ENCODE measurements at regions not wholly inside any gene's neighbourhood (a gene's known extent, or its start where the extent isn't known, plus 50 kb on each side); places are given as distances from the start of the nearest gene placed in this dataset.

DNA sequence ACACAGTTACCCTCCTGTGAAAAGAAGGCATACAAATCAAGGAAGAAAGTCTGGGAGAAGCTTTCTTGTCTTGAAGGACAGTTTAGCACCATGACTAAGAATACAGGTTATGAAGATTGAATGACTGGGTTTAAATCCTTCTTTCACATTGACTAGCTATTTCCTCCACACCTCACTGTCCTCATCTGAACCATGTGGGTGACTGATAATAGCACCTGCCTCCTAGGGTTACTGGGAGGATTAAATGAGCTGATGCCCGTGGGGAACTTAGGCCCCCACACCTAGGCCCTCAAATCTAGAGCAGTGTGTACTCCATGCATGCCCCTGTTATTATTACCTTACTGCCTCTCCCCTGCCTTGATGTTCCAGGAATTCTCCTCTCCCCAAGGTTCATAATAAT lies 202.9 kb downstream of the FBXO15 start:
- TF ChIP-seq, protein P1, sequence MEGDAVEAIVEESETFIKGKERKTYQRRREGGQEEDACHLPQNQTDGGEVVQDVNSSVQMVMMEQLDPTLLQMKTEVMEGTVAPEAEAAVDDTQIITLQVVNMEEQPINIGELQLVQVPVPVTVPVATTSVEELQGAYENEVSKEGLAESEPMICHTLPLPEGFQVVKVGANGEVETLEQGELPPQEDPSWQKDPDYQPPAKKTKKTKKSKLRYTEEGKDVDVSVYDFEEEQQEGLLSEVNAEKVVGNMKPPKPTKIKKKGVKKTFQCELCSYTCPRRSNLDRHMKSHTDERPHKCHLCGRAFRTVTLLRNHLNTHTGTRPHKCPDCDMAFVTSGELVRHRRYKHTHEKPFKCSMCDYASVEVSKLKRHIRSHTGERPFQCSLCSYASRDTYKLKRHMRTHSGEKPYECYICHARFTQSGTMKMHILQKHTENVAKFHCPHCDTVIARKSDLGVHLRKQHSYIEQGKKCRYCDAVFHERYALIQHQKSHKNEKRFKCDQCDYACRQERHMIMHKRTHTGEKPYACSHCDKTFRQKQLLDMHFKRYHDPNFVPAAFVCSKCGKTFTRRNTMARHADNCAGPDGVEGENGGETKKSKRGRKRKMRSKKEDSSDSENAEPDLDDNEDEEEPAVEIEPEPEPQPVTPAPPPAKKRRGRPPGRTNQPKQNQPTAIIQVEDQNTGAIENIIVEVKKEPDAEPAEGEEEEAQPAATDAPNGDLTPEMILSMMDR (IDR thresholded peaks at IDR 0.05), result no peak
- TF ChIP-seq POLR2A (IDR thresholded peaks at IDR 0.05), result no peak

All from thyroid gland (tissue), 4 donors.